HG03442 (cell line): ENCODE measurements at regions not wholly inside any gene's neighbourhood (a gene's known extent, or its start where the extent isn't known, plus 50 kb on each side); places are given as distances from the start of the nearest gene placed in this dataset.
"Not testable (repeated sequence)": the region's sequence is repeated elsewhere in the genome, so short reads cannot be mapped to it uniquely, and the experiment has no call there.

Source experiments
- ATAC-seq: cut with Tn5 transposase; IDR thresholded peaks from one replicate; pipeline ENCODE4 v1.9.1; 2021; ENCODE audit warnings: mild to moderate bottlenecking, moderate library complexity; ENCODE audit not compliant: unreplicated experiment

DNA sequence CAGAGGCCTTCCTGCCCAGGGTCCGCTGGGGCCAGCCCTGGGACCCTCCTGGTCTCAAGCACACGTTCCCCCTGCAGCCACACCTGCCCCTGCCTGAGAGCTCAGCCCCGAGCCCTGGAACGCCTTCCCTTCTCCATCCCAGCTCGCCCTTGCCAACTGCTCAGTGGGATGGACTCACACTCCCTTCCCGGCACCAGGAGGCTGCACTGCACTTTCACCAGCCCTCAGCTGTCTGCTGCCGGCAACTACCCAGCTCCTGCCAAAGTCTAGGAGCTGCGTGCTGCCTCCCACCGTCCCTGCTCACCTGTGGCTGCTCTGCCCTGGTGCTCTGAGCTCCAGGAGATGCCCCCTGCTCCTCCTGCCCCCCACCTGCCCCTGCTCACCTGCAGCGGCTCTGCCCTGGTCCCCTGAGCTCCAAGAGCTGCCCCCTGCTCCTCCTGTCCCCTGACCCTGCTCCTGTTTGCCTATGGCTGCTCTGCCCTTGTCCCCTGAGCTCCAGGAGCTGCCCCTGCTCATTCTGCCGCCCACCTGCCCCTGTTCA, 246.4 kb downstream of the TMEM121 start:
- not testable (repeated sequence) for ATAC-seq

DNA sequence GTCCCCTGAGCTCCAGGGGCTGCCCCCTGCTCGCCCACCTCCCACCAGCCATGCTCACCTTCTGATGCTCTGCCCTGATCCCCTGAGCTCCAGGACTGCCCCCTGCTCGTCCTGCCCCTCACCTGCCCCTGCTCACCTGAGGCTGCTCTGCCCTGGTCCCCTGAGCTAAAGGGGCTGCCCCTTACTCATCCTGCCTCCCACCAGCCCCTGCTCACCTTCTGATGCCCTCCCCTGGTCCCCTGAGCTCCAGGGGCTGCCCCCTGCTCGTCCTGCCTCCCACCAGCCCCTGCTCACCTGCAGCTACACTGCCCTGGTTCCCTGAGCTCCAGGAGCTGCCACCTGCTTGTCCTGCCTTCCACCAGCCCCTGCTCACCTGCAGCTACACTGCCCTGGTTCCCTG, 247.2 kb downstream of the TMEM121 start:
- no peak for ATAC-seq

GRCh38 chr14:105774001-105774400, 247.6 kb downstream of the TMEM121 start:
- ATAC-seq = no peak

DNA sequence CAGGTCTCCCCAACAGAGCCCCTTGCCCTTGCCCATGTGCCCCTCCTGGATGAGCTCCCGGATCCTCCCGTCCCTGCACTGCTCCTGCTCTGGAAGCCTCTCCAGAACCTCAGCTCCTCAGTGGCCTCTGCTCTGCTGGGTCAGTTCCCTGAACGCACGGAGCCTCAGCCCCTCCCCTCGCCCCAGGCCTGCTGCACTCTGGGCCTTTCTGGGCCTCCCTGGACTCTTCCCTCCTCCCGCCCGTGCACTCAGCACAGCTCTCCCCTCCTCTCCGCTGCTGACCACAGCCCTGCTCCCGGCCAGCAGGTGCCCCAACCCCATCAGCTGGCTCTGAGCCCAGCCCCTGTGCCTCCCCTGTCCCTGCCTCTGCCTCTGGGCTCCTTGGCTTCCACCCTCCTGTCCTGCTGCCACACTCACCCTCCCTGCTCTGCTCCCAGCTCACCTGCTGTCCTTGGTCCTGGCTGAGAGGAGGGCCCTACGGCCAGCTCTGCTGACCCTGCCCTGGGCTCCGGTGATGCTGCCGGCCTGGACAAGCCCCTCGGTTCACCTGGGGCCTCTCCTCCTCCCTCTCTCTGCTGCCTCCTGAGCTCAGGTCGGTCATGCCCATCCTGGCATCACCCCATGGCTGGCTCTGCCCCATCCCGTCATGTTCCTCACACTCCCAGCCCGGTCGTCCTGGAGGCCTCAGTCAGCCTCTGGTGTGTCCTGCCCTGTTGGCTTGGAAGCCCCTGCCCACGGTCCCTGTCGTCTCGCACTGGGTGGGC, 248.4 kb downstream of the TMEM121 start:
- ATAC-seq = not testable (repeated sequence)

DNA sequence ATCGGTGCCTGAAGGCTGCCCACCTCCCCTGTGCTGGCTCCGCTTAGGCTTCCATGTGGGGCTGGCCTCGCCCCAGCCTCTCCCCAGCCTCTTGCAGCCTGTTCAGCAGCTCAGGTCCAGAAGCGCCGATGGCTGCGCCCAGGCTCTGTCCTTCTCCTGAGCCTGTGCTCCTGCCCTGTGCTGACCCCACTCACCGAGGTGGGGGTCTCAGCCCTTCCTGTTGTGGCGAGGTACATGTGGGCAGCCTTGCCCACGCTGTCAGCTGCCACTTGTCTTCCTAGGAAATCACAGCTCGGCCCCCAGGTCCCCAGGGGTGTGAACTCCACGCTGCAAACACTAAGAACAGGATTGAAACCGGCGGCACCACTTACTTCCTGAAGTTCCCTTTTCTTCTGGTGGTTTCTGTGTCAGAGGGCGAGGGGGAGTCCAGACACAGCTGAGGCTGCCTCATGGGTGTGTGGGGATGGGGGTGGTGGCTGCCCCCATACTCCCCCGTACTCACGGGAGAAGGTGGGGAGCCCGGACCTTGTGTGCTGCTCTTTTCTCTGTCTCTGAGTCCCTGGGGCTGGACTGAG, 249.1 kb downstream of the TMEM121 start:
- not testable (repeated sequence) for ATAC-seq

DNA sequence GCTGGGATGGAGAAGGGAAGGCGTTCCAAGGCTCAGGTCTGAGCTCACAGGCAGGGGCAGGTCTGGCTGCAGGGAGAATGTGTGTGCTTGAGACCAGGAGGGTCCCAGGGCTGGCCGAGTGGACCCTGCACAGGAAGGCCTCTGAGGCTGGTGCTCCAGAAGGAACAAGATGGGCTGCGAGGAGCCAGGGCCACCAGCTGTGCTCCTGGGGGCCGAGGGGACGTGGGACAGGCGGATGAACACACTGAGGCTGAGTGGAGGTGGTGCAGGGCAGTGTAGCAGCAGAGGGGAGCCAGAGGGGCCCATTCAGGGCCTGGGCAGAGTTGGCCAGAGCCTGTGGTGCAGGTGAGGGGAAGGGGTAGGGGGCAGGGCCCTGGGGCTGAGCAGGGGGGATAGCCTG, 249.7 kb downstream of the TMEM121 start:
- not testable (repeated sequence) for ATAC-seq

DNA sequence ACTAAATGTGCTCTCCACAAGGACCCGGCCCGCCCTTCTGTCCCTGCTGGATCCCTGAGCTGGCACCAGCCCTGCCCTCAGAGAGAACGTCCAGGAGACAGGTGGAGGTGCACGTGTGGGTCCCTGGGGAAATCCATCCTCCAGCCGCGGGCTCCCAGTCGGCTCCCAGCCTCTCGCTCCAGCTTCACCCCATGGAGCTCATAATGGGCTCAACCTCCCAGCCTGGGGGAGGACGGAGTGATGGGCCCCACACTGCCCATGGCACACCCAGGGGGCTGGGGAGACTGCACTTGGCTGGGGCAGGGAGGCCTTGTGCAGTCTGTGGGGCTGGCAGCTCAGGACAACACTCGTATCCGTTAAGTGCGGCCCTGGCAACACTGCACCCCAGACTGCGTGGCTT, 250.5 kb downstream of the TMEM121 start:
- ATAC-seq = no peak

DNA sequence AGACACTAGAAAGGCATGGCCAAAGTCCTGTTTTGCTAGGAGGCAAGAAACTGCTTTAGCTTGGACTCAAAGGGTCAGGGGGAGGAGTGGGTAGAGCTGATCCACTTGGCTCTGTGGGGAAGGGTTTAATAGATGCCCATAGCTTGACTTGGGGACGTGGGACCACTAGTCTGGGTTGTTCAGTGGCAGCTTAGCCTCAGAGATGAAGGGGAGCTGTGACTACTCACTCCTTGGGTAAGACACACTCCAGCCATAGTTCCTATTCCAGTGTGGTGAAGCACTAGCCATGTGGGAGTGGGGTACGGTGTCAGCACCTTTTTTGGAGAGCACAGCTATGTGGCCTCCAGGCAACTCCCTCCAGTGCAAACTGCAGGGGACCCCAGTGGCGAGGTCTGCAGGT, 257.3 kb downstream of the TMEM121 start:
- ATAC-seq = no peak

GRCh38 chr14:105793836-105794235, 267.5 kb downstream of the TMEM121 start:
- ATAC-seq = no peak

- no peak for ATAC-seq
Measured at GRCh38 chr14:105797546-105797945, 271.2 kb downstream of the TMEM121 start.

- no peak for ATAC-seq
Measured at GRCh38 chr14:105805701-105806100, 279.3 kb downstream of the TMEM121 start.

DNA sequence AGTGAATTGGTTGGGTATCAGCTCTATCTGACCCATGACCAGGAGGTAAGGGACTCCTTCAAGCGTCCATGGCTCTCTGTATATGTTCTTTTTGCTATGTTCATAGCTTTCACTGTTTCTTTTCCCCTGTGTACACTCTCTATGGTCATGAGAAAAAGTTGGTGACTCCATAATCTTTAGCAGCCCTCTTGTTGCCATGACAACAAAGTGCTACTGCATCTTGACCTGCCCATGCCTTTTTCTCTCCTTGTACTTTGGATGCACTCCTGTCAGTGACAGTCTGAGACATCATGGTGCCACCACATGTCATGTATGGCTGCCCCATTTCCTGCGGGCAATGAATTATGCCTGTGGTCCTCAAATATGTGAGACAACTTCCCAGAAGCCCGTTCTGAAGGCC, 280.2 kb downstream of the TMEM121 start:
- ATAC-seq = no peak

DNA sequence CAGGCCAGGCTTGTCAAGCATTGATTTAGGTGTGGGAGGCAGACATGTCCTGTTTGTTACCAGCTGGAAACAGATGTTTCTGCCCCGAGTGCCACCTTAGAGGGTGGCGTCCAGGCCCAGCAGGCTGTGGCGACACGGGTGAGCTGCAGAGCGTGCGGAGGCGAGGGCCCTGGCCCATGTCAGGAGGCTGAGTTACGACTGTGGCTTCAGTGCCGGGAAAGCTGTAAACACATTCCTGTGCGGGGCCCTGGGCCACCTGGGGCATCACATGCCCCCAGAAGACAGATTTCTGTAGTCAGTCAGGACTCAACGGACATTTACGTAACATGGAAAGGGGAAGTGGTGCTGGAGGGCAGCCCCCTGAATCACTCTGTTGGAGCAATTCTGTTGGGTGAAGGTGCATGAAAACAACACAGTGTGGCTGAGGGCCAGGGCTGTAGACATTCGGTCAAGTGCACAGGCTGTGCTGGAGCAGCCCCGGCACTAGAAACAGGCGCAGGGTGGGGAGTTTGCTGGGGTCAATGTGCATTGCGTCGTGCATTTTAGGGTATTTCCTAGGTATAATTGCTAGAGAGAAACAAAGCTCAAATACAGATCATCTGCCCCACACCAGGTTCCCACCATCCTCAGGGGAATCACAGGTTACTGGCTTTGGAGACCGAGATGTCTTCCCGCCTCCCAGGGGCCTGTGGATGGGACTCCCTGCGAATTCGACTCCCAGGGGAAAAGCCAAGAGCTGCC, 291.8 kb downstream of the TMEM121 start:
- no peak for ATAC-seq

- no peak for ATAC-seq
Measured at GRCh38 chr14:105818712-105819005, 292.3 kb downstream of the TMEM121 start.

- no peak for ATAC-seq
Measured at GRCh38 chr14:105830171-105830570, 303.8 kb downstream of the TMEM121 start.

GRCh38 chr14:105836160-105836559, 309.8 kb downstream of the TMEM121 start:
- no peak for ATAC-seq

GRCh38 chr14:105836730-105837129, 310.3 kb downstream of the TMEM121 start:
- ATAC-seq = no peak

DNA sequence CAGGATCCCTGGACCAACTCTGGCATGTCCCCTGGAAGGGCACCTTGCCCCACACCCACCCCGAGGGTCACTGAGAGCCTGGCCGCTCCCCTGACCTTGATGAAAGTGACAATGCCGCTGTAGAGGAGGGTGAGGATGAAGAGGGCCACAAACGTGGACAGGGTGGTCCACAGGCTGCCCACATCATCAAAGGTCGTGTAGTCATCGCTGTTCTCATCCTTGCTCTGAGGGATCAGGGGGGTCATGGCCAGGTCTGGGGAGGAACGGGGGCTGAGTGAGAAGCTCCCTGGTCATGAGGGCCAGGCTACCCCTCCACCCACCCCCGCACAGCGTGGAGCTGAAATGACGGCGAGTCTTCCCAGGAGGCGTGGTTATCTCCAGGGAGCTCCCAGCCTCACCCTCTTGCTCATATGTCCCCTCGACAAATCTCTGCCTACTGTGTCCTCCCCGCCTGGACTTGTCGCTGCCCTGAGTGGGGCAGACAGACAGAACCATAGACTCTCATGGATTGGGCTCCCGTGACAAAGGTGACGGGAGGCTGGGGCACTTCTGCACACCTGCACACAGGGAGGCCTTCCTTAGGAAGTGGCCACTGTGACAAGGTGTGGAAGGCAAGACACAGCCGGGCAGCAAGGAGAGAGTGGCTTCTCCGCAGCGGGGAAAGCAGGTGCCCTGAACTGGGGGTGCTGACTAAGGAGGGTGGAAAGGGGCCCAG, 311.1 kb downstream of the TMEM121 start:
- ATAC-seq = no peak

DNA sequence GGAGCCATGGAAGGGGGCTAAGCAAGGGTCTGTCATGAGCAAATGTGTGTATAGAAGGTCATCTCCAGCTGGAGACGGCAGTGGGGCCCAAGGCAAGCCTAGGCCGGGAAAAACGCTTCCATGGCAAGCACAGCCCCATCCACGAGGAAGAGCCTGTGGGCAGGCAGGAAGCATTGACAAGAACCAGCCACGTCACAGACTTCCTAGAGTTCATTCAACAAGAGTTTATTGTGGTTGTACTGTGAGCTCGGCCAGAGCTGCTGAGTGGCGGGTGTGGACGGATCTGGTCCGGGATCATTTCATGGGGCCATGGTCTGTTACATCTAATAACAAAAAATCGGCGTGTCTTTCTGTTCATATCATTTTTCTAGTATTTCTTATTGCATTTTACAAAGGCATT, 311.7 kb downstream of the TMEM121 start:
- ATAC-seq = no peak

- ATAC-seq = no peak
Measured at GRCh38 chr14:105838591-105839424, 312.4 kb downstream of the TMEM121 start.
